GM21737 (cell line): ENCODE measurements at regions not wholly inside any gene's neighbourhood (a gene's known extent, or its start where the extent isn't known, plus 50 kb on each side); places are given as distances from the start of the nearest gene placed in this dataset.
"Not testable (repeated sequence)": the region's sequence is repeated elsewhere in the genome, so short reads cannot be mapped to it uniquely, and the experiment has no call there.

Experiments used
- ATAC-seq: cut with Tn5 transposase; IDR thresholded peaks from one replicate; pipeline ENCODE4 v1.9.1; 2021; ENCODE audit warnings: mild to moderate bottlenecking, moderate library complexity; ENCODE audit not compliant: unreplicated experiment

DNA sequence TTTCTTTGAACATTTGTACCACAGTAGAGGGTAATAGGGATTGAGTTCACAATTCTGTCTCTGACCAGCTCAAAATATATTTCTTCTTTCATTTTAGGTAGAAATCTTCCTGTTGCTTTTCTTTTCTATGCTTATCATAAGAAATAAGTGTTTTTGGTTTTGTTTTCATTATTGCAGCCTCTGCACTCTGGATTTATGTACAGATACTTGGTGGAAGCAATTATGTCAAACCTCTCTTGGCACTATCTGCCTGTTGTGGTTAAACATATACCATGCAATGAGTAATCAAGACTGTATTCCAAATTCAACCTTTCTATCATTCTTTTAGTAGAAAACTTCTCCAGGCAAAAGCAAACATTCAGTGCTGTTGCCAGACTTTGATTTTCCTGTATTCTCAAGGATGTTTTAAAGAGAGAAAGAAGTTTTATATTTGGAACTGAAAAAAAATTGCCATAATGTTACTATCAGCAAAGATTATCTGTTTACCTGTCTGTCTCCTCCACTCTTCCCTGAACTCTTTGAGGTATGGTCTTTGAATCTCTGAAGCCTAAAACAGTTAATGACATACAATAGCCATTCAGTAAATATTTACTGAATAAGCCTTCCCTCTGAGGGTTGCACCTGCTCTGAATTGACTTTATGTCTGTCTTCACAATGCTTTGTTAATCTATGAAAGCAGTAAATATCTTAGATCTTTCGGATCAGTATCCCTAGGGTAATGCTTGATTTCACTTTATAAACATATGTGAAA, 612.5 kb upstream of the PRR20A start:
- ATAC-seq = no peak

DNA sequence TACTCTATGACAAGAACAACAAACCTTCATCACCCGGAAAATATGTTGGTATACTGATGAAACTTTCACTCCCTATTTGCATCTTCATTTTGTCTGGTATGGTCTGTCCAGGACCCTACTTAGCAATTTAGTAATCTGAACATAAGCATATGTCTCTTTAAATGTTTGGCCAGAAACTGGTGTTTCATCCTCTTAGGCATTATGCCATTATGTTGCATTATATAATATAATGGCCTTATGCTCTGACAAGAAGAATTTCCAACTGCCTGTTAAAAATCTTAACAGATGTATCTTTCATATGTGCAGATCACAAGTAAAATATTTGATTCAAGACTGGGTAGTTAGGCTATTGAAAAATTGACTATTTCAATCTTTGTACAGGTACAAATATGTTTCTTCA, 610.6 kb upstream of the PRR20A start:
- ATAC-seq = no peak

DNA sequence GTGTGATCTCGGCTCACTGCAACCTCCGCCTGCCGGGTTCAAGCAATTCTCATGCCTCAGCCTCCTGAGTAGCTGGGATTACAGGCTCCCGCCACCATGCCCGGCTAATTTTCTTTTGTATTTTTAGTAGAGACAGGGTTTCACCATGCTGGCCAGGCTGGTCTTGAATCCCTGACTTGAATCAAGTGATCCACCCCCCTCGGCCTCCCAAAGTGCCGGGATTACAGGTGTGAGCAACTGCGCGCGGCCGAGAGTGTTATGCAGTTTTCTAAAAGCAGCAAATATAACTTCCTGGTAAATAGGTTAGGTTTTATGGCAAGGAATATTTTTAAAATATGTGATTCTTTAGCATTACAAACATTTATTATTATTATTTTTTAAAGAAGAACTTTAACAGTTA, 592.8 kb upstream of the PRR20A start:
- not testable (repeated sequence) for ATAC-seq

DNA sequence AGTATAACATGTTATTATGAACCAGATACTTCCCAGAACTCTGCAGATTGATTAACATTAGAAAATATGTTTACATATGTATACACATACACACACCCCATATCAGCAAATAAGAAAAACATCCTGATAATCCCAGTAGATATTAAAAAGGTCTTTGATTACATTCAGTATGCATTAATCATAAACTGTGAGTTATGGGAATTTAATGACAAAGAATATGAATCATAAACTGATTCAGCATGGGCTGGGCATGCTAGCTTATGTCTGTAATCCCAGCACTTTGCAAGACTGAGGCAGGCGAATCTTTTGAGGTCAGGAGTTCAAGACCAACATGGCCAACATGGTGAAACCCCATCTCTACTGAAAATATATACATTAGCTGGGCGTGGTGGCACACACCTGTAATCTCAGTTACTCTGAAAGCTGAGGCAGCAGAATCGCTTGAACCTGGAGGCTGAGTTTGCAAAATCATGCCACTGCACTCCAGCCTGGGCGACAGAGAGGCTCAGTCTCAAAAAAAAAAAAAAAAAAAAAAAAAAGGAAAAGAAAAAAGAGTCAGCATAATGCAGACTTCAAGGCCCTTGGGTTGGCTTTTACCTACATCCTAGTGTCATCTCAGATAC, 581.9 kb upstream of the PRR20A start:
- ATAC-seq = no peak

DNA sequence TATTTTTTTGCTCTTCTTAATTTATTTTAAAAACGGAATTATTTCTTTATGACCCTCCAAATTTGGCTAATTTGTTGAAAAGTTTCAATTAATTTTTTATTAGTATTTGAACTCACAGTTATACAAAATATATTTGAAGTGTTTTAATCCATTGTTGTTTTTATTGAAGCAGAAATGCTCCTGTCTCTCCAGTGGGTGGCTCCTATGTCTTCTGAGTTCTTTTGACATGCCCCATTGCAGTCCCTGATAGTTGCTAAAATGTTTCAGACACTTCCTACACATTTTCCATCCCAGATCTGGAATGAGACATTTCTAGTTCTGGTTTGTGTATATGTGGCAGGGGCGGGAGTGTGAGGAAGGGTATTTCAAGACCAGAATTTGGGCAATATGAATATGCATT, 579.4 kb upstream of the PRR20A start:
- no peak for ATAC-seq

DNA sequence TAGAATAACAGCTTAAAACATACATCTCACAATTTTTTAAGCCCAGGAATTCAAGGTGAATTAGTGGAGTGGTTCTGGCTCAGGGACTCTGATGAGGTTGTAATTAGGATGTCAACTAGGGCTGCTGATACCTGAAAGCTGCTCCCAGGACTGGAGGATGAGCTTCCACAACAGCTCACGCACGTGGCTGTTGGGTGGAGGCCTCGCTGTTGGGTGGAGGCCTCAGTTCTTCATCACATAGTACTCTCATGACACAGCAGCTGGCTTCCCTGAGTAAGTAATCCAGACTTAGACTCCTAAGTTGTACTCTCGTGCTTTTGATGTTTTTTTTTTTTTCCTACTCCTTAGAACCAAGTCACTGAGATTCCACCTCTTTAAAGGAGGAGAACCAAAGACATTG, 577.1 kb upstream of the PRR20A start:
- ATAC-seq = no peak

DNA sequence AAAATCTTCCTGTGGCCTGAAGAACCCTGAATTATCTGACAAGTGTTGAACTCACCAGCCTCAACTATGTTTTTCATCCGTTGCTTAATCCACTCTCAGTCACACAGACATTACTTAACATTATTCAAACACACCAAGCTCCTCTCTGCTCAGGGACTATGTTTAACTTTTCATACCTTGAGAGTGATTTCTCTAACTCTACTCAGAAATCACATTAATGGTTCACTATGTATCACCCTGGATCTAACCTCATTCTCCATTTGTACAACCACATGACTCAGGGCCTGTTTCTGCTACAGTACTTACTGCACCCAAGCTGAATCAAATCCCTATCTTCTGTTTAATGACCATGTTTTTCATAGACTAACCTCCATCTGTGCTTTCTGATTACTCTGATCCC, 553.7 kb upstream of the PRR20A start:
- ATAC-seq = no peak

DNA sequence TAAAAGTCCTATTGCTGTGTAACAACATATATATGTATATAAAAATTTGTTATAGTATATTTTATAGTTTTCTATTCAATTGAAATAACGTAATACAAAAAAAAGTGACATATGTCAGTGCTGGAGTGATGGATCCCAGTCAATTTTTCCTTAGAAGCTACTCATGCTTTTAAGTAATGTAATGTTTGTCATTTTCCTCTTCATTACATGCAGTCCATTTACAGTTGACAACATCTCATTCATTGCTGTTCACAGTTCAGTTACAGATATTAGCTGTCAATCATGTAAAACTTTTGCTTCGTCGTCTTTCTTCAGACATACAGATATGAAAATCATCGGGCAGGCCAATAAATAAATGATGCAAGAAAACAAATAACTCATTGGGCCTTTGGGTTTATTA, 525.1 kb upstream of the PRR20A start:
- ATAC-seq = no peak

DNA sequence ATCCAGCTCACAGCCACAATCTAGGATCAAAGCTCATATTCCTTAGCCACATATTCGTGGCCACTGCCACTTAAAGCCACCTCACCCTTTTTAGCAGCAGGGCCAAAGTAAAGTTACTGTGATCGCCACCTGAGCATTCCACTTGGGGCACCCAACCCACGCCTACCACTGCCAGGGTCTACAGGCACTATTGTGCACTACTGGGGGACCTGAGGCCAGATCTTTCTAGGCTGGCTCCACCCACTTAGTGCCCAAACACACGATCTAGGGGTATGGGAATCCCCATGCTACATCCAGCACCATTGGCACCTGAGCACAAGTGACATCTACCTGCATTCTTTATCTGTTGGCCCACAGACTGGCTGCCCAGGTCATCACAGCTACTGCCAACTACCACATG, 517.9 kb upstream of the PRR20A start:
- ATAC-seq = no peak

DNA sequence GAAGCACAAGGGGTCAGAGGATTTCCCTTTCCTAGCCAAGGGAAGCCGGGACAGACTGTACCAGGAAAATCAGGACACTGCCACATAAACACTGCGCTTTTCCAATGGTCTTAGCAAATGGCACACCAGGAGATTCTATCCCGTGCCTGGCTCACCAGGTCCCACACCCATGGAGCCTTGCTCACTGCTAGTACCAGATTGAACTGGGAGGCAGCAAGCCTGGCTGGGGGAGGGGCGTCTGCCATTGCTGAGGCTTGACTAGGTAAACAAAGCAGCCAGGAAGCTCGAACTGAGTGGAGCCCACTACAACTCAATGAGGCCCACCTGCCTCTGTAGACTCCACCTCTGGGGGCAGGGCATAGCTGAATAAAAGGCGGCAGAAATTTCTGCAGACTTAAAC, 511.8 kb upstream of the PRR20A start:
- not testable (repeated sequence) for ATAC-seq

DNA sequence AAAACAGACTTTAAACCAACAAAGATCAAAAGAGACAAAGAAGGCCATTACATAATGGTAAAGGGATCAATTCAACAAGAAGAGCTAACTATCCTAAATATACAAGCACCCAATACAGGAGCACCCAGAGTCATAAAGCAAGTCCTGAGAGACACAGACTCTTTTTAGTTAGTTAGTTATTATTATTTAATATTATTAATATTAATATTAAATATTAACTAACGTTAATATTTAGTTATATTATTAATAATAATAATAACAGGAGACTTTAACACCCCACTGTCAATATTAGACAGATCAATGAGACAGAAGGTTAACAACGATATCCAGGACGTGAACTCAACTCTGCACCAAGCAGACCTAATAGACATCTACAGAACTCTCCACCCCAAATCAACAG, 509.7 kb upstream of the PRR20A start:
- ATAC-seq = not testable (repeated sequence)

DNA sequence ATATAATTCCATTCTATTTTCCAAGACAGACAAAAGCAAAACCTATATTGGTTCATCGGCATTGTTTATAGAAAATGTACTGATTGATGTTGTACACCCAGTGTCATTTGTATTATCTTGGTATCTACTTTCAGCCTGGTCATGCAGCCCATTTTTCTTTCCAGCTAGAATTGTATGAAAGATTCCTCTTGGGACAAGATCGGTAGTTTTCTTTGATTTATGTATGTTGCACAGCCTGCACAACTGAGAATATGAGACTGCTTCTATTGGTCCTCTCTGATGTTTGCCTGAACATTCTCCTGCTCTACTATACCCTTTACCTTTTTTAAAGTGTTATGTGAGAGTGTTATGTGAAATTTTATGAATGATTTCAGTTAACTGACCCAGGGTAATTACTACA, 487.7 kb upstream of the PRR20A start:
- ATAC-seq = no peak

DNA sequence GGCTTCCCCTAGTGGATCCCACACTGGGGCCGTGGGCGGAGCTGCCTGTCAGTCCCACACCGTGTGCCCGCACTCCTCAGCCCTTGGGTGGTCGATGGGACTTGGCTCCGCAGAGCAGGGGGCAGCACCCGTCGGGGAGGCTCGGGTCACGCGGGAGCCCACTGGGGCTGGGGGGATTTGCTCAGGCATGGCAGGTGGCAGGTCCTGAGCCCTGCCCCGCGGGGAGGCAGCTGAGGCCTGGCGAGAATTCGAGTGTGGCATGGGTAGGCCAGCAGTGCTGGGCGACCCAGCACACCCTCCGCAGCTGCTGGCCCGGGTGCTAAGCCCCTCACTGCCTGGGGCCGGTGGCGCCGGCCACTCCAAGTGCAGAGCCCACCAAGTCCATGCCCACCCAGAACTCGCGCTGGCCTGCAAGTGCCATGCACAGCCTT, 481.7 kb upstream of the PRR20A start:
- no peak for ATAC-seq

DNA sequence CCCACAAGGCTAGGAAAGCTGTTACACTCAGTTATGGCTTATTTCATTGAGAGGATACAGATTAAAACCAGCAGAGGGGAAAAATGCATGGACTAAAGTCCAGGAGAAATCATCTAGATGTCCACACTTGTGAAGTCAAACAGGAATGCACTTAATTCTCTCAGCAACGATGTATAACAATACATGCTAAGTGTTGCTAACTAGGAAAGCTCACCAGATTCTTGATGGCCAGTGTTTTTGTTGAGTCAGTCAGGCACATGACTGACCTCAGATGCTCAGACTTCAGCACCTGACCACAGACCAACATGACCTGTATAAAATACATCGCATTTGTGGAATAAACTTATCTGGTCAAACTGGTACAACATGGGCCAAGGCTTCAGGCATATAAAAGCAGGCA, 470.2 kb upstream of the PRR20A start:
- no peak for ATAC-seq

DNA sequence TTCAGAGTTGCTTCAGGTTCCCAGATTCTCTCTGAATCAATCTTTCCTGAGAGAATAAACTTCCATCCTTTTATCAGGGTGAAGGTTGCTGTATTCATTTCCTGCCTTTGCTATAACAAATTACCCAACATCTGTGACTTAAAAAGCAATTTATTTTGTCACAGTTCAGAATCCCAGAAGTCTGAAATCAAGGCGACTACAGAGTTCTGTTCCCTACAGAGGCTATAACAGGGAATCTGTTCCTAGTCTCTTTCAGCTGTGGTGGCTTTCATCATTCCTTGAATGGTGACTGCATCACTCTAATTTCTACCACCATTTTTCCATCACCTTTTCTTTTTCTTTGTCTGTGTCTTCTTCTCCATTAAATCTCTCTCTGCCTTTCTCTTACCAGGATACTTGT, 459.3 kb upstream of the PRR20A start:
- no peak for ATAC-seq

DNA sequence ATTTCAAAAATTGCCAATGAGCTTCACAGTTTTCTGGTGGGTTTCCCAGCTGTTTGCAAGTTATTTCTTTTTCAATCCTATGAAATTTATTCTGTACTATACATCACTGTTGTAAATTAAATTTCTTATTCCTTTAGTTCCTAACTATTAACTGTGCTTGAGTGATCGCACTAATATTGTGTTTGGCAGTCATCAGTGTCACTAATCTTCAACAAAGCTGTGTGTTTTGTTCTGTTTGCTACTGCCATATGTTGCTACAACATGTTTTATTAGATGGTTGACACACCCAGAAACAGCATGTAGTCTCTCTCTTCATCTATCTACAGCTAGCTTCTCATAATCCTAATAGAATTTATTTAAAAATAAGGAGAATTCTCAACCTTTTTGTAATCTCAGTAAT, 453.6 kb upstream of the PRR20A start:
- ATAC-seq = no peak

DNA sequence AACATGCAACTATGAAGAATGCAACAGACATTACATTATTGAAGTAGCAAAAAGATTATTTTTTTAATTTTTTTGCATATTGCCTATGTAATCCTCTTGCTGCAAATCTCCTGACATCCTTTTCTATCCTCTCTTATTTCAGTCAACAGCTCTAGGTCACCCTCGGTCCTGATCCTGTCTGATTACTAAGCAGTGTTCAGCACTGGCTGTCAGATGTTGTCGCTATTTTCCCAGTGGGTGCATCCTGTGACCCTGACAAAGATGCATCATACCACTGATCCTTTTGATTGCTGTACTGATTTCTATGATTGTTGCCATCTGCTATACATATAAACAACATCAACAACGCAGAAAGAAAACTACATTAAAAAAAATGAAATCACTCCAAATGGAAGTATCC, 443.7 kb upstream of the PRR20A start:
- ATAC-seq = no peak

DNA sequence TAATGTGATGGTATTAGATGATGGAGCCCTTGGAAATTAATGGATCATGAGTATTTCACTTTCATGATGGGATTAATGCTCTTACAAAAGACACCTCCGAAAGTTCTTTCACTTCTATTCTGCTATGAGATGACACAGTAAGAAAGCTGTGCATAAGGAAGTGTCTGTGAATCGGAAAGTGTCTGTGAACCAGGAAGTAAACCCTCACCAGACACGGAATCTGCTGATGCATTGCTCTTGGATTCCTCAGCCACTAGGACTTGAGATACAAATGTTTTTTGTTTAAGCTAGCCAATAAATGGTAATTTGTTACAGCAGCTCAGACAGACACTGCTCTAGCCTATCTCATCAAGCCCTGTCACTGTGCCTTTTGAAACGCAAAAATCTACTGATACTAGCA, 440.4 kb upstream of the PRR20A start:
- no peak for ATAC-seq

DNA sequence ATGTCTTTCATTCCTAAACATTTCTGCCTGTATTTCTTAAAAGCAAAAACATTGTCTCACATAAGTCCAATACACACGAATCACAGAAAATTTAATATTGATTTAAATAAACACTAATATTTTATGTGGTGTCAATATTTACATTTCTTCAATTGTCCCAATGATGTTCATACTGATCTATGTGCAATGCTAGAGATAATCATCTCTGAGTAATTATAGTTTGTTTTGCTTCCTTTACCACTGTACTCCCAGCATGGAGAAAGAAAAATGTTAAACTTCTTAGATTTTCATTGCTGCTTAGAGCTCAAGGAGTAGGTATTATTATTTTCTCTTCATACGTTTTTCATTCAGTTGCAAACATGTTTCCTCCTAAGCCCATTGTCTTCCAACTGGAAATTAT, 434.2 kb upstream of the PRR20A start:
- ATAC-seq = no peak

DNA sequence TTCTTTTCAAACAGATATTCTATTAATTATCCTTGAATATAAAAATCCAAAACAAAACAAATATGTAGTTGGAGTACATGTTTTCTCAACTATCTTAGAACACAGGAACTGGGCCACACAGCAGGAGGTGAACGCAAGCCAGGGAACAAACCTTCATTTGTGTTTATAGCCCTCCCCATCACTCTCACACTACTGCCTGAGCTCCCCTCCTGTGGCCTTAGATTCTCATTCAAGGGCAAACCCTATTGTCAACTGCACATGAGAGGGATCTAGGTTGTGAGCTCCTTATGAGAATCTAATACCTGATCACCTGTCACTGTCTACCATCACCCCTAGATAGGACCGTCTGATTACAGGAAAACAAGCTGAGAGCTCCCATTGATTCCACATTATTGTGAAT, 427.1 kb upstream of the PRR20A start:
- ATAC-seq = no peak

DNA sequence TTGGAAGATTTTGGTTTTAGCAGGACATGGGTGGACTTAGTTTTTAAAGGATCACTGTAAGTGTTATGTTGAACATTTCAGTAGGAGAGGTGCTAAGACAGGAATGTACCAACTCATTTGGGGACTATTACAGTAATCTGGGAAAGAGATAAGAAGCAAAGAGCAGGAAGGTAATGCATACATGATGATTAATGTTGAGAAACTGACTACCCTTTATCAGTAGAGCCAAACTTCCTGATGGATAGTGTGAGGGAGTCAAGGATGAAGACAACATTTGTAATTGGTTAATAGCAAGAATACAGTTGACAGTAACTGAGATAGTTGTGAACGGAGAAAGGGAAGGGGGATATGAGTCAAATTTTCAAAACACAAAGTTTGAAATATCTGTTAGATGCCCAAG, 421.9 kb upstream of the PRR20A start:
- no peak for ATAC-seq

DNA sequence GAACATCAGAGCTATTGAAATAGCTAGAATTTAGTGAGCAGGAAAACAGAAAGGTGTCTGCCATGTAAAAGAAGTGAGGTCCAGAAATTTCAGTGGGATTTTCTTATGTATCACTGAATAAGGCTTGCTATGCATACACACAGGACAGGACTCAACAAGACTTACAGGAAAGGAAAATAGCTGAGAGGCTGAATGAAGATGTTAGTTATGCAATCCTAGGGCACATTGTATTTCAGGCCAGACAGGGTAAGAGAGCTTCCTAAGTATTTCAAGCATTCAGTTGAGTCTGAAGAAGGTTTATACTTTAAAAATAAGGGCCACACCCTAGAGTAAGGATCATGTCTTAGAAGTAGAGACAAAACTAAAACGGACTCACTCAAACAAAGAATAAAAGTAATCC, 419.9 kb upstream of the PRR20A start:
- ATAC-seq = no peak

DNA sequence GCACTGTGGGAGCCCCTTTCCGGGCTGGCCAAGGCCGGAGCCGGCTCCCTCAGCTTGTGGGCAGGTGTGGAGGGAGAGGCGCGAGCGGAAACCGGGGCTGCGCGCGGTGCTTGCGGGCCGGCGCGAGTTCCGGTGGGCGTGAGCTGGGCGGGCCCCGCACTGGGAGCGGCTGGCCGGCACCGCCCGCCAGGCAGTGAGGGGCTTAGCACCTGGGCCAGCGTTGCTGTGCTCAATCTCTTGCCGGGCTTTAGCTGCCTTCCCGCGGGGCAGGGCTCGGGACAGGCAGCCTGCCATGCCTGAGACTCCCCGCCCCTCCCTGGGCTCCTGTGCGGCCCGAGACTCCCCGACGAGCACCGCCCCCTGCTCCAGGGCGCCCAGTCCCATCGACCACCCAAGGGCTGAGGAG, 405.2 kb upstream of the PRR20A start:
- no peak for ATAC-seq
